ENCODE measurements at regions not wholly inside any gene's neighbourhood (a gene's known extent, or its start where the extent isn't known, plus 50 kb on each side); places are given as distances from the start of the nearest gene placed in this dataset.
"Not testable (repeated sequence)": the region's sequence is repeated elsewhere in the genome, so short reads cannot be mapped to it uniquely, and the experiment has no call there.

GRCh38 chr18:22523481-22523880 is 105.8 kb upstream of the CTAGE1 start:
- H3K27ac ChIP-seq = no peak overlapping the region
- no peak for TF ChIP-seq CTCF (IDR thresholded peaks at IDR 0.05)
- H3K4me3 ChIP-seq = no peak overlapping the region
- no peaks in the 10 kb centered on the region for H3K27me3 ChIP-seq
- H3K4me1 ChIP-seq = peaks cover 0 to 11% of the 10 kb centered on the region in 2 donors
- no peak for DNase-seq (ENCODE audit: low spot score)
- H3K9me3 ChIP-seq = no peaks in the 10 kb centered on the region
- H3K36me3 ChIP-seq = no peaks in the 10 kb centered on the region

GRCh38 chr18:22524783-22525182 is 107.1 kb upstream of the CTAGE1 start:
- Histone ChIP-seq H3K4me1 (peaks cover 0 to 11% of the 10 kb centered on the region in 2 donors), H3K27me3 (no peaks in the 10 kb centered on the region), H3K36me3 (no peaks in the 10 kb centered on the region), H3K27ac (no peak overlapping the region), H3K9me3 (no peaks in the 10 kb centered on the region), H3K4me3 (no peak overlapping the region)
- TF ChIP-seq CTCF (IDR thresholded peaks at IDR 0.05) = no peak
- no peak for DNase-seq (ENCODE audit: low spot score)

GRCh38 chr18:22525313-22525712 is 107.6 kb upstream of the CTAGE1 start:
- TF ChIP-seq CTCF (IDR thresholded peaks at IDR 0.05) = no peak
- H3K9me3 ChIP-seq = no peaks in the 10 kb centered on the region
- no peak overlapping the region for H3K27ac ChIP-seq
- no peaks in the 10 kb centered on the region for H3K36me3 ChIP-seq
- DNase-seq (ENCODE audit: low spot score) = no peak
- peaks cover 0 to 11% of the 10 kb centered on the region in 2 donors for H3K4me1 ChIP-seq
- H3K4me3 ChIP-seq = no peak overlapping the region
- H3K27me3 ChIP-seq = no peaks in the 10 kb centered on the region

- no peak overlapping the region for H3K27ac ChIP-seq
- no peak for TF ChIP-seq CTCF (IDR thresholded peaks at IDR 0.05)
- H3K4me3 ChIP-seq = no peak overlapping the region
- no peaks in the 10 kb centered on the region for H3K27me3 ChIP-seq
- no peak for DNase-seq (ENCODE audit: low spot score)
- peaks cover 0 to 7% of the 10 kb centered on the region in 2 donors for H3K4me1 ChIP-seq
- H3K9me3 ChIP-seq = no peaks in the 10 kb centered on the region
- H3K36me3 ChIP-seq = no peaks in the 10 kb centered on the region
Observed at GRCh38 chr18:22525883-22526282, 108.2 kb upstream of the CTAGE1 start.

GRCh38 chr18:22528291-22528690 is 110.6 kb upstream of the CTAGE1 start:
- DNase-seq (ENCODE audit: low spot score) = no peak
- Histone ChIP-seq H3K4me3 (no peak overlapping the region), H3K4me1 (no peaks in the 10 kb centered on the region), H3K27me3 (no peaks in the 10 kb centered on the region), H3K9me3 (no peaks in the 10 kb centered on the region), H3K27ac (no peak overlapping the region), H3K36me3 (no peaks in the 10 kb centered on the region)
- no peak for TF ChIP-seq CTCF (IDR thresholded peaks at IDR 0.05)

GRCh38 chr18:22534706-22535105 is 117.0 kb upstream of the CTAGE1 start:
- H3K27me3 ChIP-seq; H3K9me3 ChIP-seq; H3K4me3 ChIP-seq; DNase-seq (ENCODE audit: low spot score); H3K4me1 ChIP-seq; H3K27ac ChIP-seq; H3K36me3 ChIP-seq: not testable (repeated sequence)
